Right lobe of liver (tissue), 6 donors: ENCODE measurements at regions not wholly inside any gene's neighbourhood (a gene's known extent, or its start where the extent isn't known, plus 50 kb on each side); places are given as distances from the start of the nearest gene placed in this dataset.

Experiments
- ATAC-seq, 4 donors: fragments of 200-7000 bp; cut with Tn5 transposase; one replicate each; pipeline ENCODE4 v1.9.1; 2020; ENCODE audit warnings: mild to moderate bottlenecking in 4 of 4, moderate library complexity in 4 of 4
- DNase-seq, 3 donors: peaks; one replicate each; pipeline ENCODE4 v3.0.0-alpha.2; 2020
- H3K27ac ChIP-seq, 3 donors: fragments of 200-600 bp; one replicate each; pipeline ENCODE4 v1.8.0; 2022
- H3K27me3 ChIP-seq, 2 donors: fragments of 200-600 bp; one replicate each; pipeline ENCODE4 v1.8.0; 2022
- H3K36me3 ChIP-seq, 4 donors: fragments of 200-600 bp; sonication (generic) in 1 of 4; one replicate each; pipeline versions ENCODE4 v1.5.1 to v1.8.0; 2017 to 2022; ENCODE audit warnings: control low read depth in 1 of 4
- H3K4me1 ChIP-seq, 4 donors: fragments of 200-600 bp; sonication (generic) in 1 of 4; one replicate each; pipeline versions ENCODE4 v1.5.1 to v1.8.0; 2017 to 2022; ENCODE audit warnings: control low read depth in 1 of 4
- H3K4me3 ChIP-seq, 3 donors: fragments of 200-600 bp; one replicate each; pipeline ENCODE4 v1.8.0; 2022
- H3K9me3 ChIP-seq, 4 donors: fragments of 200-600 bp; sonication (generic) in 1 of 4; one replicate each; pipeline versions ENCODE4 v1.5.1 to v1.8.0; 2017 to 2022; ENCODE audit warnings: control low read depth in 1 of 4
- CTCF ChIP-seq, 4 donors: fragments of 200-600 bp in 3 of 4; fragments of 450-650 bp in 1 of 4; IDR thresholded peaks; one replicate each; pipeline versions ENCODE4 v1.5.1 to v1.8.0; 2016 to 2022; ENCODE audit warnings: antibody characterized with exemption in 4 of 4, mild to moderate bottlenecking in 2 of 4
- POLR2A ChIP-seq: fragments of 450-650 bp; IDR thresholded peaks from one replicate; pipeline ENCODE4 v1.6.1; 2017; ENCODE audit warnings: antibody characterized with exemption, mild to moderate bottlenecking
- WGBS: methylation state at CpG from one replicate; pipeline ENCODE4 v1.1.6; 2018; ENCODE audit warnings: low coverage, low lambda C conversion rate; ENCODE audit not compliant: insufficient coverage; ENCODE audit errors: missing lambda C conversion rate; 5-methylcytosine and 5-hydroxymethylcytosine counted together
- intact Hi-C, 2 donors: fragments of 100-400 bp; cut with DNase I; formaldehyde crosslinking; loops; one replicate each; pipeline versions ENCODE4 v1.11.2 to v1.14.1; 2022
- donor health status: DM: no; HTN: yes; CAD: no.
- donor health status: DM: no; HTN: no; CAD: no.
- donor health status: DM: no; HTN: no; CAD: no.
- donor health status: DM: no; HTN: yes; CAD: no.
- donor health status: DM: no; HTN: yes; CAD: no.

GRCh38 chr7:98551611-98552273, 65.3 kb upstream of the NPTX2 start:
- ATAC-seq: no peak
- no peak overlapping the region for H3K4me3 ChIP-seq
- no peaks in the 10 kb centered on the region for H3K9me3 ChIP-seq
- TF ChIP-seq CTCF (IDR thresholded peaks at IDR 0.05) (no peak), POLR2A (no peak)
- H3K4me1 ChIP-seq: no peaks in the 10 kb centered on the region
- no peaks in the 10 kb centered on the region for H3K36me3 ChIP-seq
- H3K27me3 ChIP-seq: no peaks in the 10 kb centered on the region
- no peak overlapping the region for H3K27ac ChIP-seq
- peak in 1 of 3 donors; percentile 2 for DNase-seq
- intact Hi-C loops: no loop called here
- WGBS: 78% methylated on average over 9 of the region's 9 CpGs

- no peak overlapping the region for H3K4me3 ChIP-seq
- intact Hi-C loops: no loop called here
- ATAC-seq (no peak), DNase-seq (peak in 1 of 3 donors; percentile 40)
- TF ChIP-seq CTCF (IDR thresholded peaks at IDR 0.05): no peak
- TF ChIP-seq POLR2A: no peak
- WGBS: 80% methylated on average over 1 of the region's 6 CpGs
- no peaks in the 10 kb centered on the region for H3K9me3 ChIP-seq
- no peaks in the 10 kb centered on the region for H3K27me3 ChIP-seq
- no peaks in the 10 kb centered on the region for H3K4me1 ChIP-seq
- H3K27ac ChIP-seq: no peak overlapping the region
- H3K36me3 ChIP-seq: no peaks in the 10 kb centered on the region
These were observed 68.1 kb upstream of the NPTX2 start for GRCh38 chr7:98548971-98549370.

DNA sequence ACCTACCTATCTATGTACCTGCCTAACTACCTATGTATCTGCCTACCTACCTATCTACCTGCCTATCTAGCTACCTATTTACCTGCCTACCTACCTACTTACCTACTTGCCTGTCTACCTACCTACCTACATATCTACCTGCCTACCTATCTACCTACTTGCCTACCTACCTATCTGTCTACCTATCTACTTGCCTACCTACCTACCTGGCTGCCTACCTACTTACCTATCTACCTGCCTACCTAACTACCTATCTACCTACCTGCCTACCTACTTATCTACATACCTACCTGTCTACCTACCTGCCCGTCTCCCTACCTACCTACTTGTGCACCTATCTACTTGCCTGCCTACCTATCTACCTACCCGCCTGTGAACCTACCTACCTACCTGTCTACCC, 68.7 kb upstream of the NPTX2 start:
- TF ChIP-seq CTCF (IDR thresholded peaks at IDR 0.05) (no peak), POLR2A (no peak)
- WGBS: 88% methylated on average over 2 of the region's 2 CpGs

DNA sequence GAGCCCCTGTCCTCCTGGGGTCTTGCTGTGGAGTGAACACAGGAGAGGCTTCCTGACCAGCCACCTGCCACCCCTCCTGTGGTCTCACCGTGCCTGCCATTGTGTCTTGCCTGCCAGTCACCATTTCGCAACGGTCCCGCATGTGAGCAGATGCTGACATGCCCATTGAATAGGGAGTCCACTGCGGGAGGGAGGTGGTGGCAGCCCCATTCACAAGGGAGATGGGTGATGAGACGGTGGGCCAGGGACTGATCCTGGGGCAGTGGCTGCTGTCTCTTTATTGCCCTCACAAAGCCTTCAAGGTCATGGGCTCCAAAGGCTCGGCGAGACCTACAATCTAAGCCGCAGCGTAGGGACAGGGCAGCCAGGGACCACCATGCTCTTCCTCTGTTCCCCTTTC, 76.0 kb upstream of the NPTX2 start:
- H3K27me3 ChIP-seq: no peaks in the 10 kb centered on the region
- H3K4me3 ChIP-seq: no peak overlapping the region
- TF ChIP-seq CTCF (IDR thresholded peaks at IDR 0.05): no peak
- no peak for TF ChIP-seq POLR2A
- H3K4me1 ChIP-seq: no peaks in the 10 kb centered on the region
- H3K27ac ChIP-seq: no peak overlapping the region
- no peaks in the 10 kb centered on the region for H3K9me3 ChIP-seq
- ATAC-seq (no peak), DNase-seq (no peak)
- no peaks in the 10 kb centered on the region for H3K36me3 ChIP-seq
- intact Hi-C loops: no loop called here
- WGBS: no CpG with 5 or more reads among the region's 10 CpGs

More for the DNA sequence above, 68.7 kb upstream of the NPTX2 start:
- Histone ChIP-seq H3K27me3 (no peaks in the 10 kb centered on the region), H3K4me3 (no peak overlapping the region), H3K36me3 (no peaks in the 10 kb centered on the region), H3K4me1 (no peaks in the 10 kb centered on the region), H3K27ac (no peak overlapping the region), H3K9me3 (no peaks in the 10 kb centered on the region)
- intact Hi-C loops: no loop called here
- no peak for DNase-seq
- no peak for ATAC-seq

GRCh38 chr7:98539865-98540264, 77.2 kb upstream of the NPTX2 start:
- Histone ChIP-seq H3K4me3 (no peak overlapping the region), H3K4me1 (no peaks in the 10 kb centered on the region), H3K36me3 (no peaks in the 10 kb centered on the region), H3K27me3 (no peaks in the 10 kb centered on the region), H3K9me3 (no peaks in the 10 kb centered on the region), H3K27ac (no peak overlapping the region)
- intact Hi-C loops: no loop called here
- no peak for TF ChIP-seq CTCF (IDR thresholded peaks at IDR 0.05)
- no peak for TF ChIP-seq POLR2A
- ATAC-seq (no peak), DNase-seq (no peak)
- 56% methylated on average over 1 of the region's 1 CpG for WGBS
